Transverse colon (tissue), 3 donors: ENCODE measurements at regions not wholly inside any gene's neighbourhood (a gene's known extent, or its start where the extent isn't known, plus 50 kb on each side); places are given as distances from the start of the nearest gene placed in this dataset.

Experiments
- POLR2A ChIP-seq: fragments of 450-650 bp; IDR thresholded peaks from one replicate; pipeline ENCODE4 v1.6.1; 2016; ENCODE audit warnings: antibody characterized with exemption, mild to moderate bottlenecking, moderate library complexity
- POLR2AphosphoS5 ChIP-seq, 3 donors: sonication (generic); formaldehyde crosslinking; IDR thresholded peaks; one replicate each; pipeline ENCODE4 v1.6.1; 2016; ENCODE audit warnings: antibody characterized with exemption in 3 of 3

- no peak for TF ChIP-seq POLR2A
- no peak for TF ChIP-seq POLR2AphosphoS5 (IDR thresholded peaks at IDR 0.05)
Observed at GRCh38 chr16:26905336-26905735, 161.4 kb upstream of the C16orf82 start.
